H1 (cell line): ENCODE measurements at regions not wholly inside any gene's neighbourhood (a gene's known extent, or its start where the extent isn't known, plus 50 kb on each side); places are given as distances from the start of the nearest gene placed in this dataset.

Source experiments
- CTCF ChIA-PET: fragments of 300-600 bp; sonication (Branson Sonifier 250); formaldehyde crosslinking; loops from one replicate; lab custom pipeline; 2021; ENCODE audit not compliant: partially characterized antibody; lab: Charles Lee
- POLR2A ChIA-PET: fragments of 300-600 bp; sonication (Branson Sonifier 250); formaldehyde crosslinking; loops from one replicate; lab custom pipeline; 2021; ENCODE audit warnings: inconsistent platforms; ENCODE audit not compliant: partially characterized antibody; lab: Charles Lee
- DNase-seq, 2 experiments: peaks; one replicate each; pipeline versions ENCODE4 v3.0.0 to v3.0.0-alpha.2; 2010 to 2022; ENCODE audit warnings: low spot score in 2 of 2, low read depth in 1 of 2, mixed read lengths in 1 of 2
- FAIRE-seq: peaks from 2 replicates; lab custom pipeline; 2011; peaks lifted over from hg19 to GRCh38; lab: Jason Lieb, UNC
- H2AFZ ChIP-seq: 2 replicates; pipeline ENCODE4 v1.8.1; 2012; ENCODE audit warnings: low read length, inconsistent platforms
- H2AK5ac ChIP-seq: 2 replicates; pipeline ENCODE4 v1.6.1; 2013; ENCODE audit warnings: low read depth, low read length
- H2BK120ac ChIP-seq: replicated peaks from 2 replicates; pipeline ENCODE3; 2013; ENCODE audit warnings: low read depth, low read length, inconsistent platforms
- H2BK12ac ChIP-seq: 2 replicates; pipeline ENCODE4 v1.6.1; 2013; ENCODE audit warnings: low read depth, low read length
- H2BK15ac ChIP-seq: 2 replicates; pipeline ENCODE4 v1.6.1; 2013; ENCODE audit warnings: low read length
- H2BK20ac ChIP-seq: 2 replicates; pipeline ENCODE4 v1.6.1; 2013; ENCODE audit warnings: low read length
- H2BK5ac ChIP-seq: 2 replicates; pipeline ENCODE4 v1.6.1; 2013; ENCODE audit warnings: low read depth, low read length
- H3K14ac ChIP-seq: 2 replicates; pipeline ENCODE4 v1.6.1; 2013; ENCODE audit warnings: inconsistent platforms; ENCODE audit not compliant: insufficient read length
- H3K18ac ChIP-seq: 2 replicates; pipeline ENCODE4 v1.6.1; 2013; ENCODE audit warnings: low read length; ENCODE audit errors: extremely low read depth
- H3K23ac ChIP-seq: 2 replicates; pipeline ENCODE4 v1.6.1; 2013; ENCODE audit warnings: inconsistent platforms; ENCODE audit not compliant: insufficient read length
- H3K23me2 ChIP-seq: 2 replicates; pipeline ENCODE4 v1.6.1; 2013; ENCODE audit warnings: low read depth, low read length
- H3K27ac ChIP-seq: 2 replicates; pipeline ENCODE4 v1.6.1; 2011; ENCODE audit warnings: low read depth, low read length, inconsistent platforms
- H3K27me3 ChIP-seq, 4 experiments: replicated peaks in 1 of 4; 1 replicate in 1 of 4; 2 replicates in 3 of 4; pipeline versions ENCODE4 v1.6.1 to v1.8.1; 2011 to 2013; ENCODE audit warnings: low read length in 3 of 4, mild to moderate bottlenecking in 3 of 4, inconsistent platforms in 2 of 4, mixed read lengths in 2 of 4, moderate library complexity in 1 of 4; ENCODE audit not compliant: control insufficient read depth in 3 of 4, insufficient read depth in 3 of 4; ENCODE audit errors: extremely low read depth in 1 of 4
- H3K36me3 ChIP-seq, 4 experiments: 2 replicates each; pipeline versions ENCODE4 v1.6.1 to v1.8.1; 2011 to 2013; ENCODE audit warnings: mild to moderate bottlenecking in 4 of 4, low read length in 3 of 4, moderate library complexity in 2 of 4, control low read depth in 1 of 4, inconsistent platforms in 1 of 4; ENCODE audit not compliant: insufficient read depth in 4 of 4, control insufficient read depth in 2 of 4
- H3K4ac ChIP-seq: replicated peaks from 2 replicates; pipeline ENCODE3; 2013; ENCODE audit warnings: low read length, low read depth, mixed read lengths, inconsistent platforms; ENCODE audit not compliant: insufficient read length
- H3K4me1 ChIP-seq, 4 experiments: replicated peaks in 1 of 4; 1 replicate in 1 of 4; 2 replicates in 3 of 4; pipeline versions ENCODE4 v1.6.1 to v1.8.1; 2011 to 2013; ENCODE audit warnings: low read length in 3 of 4, inconsistent platforms in 2 of 4, mixed read lengths in 1 of 4; ENCODE audit not compliant: insufficient read depth in 4 of 4, control insufficient read depth in 3 of 4
- H3K4me2 ChIP-seq, 2 experiments: 2 replicates each; pipeline versions ENCODE4 v1.6.1 to v1.8.1; 2011 to 2013; ENCODE audit warnings: low read depth in 2 of 2, low read length in 2 of 2, control low read depth in 1 of 2, inconsistent platforms in 1 of 2, mild to moderate bottlenecking in 1 of 2; ENCODE audit not compliant: insufficient read depth in 1 of 2
- H3K4me3 ChIP-seq, 4 experiments: fragments of 200-600, 300-600 bp in 1 of 4; sonication (generic), shearing (Covaris generic), sonication (Bioruptor Twin) in 1 of 4; 2 replicates each; pipeline versions ENCODE4 v1.5.1 to v1.8.1; 2011 to 2016; ENCODE audit warnings: low read length in 4 of 4, low read depth in 3 of 4, control low read depth in 2 of 4, inconsistent platforms in 2 of 4, mild to moderate bottlenecking in 2 of 4, mixed read lengths in 1 of 4, moderate library complexity in 1 of 4; ENCODE audit not compliant: insufficient read depth in 2 of 4; ENCODE audit errors: extremely low read depth in 1 of 4
- H3K56ac ChIP-seq: replicated peaks from 2 replicates; pipeline ENCODE3; 2013; ENCODE audit warnings: low read depth, mild to moderate bottlenecking, mixed read lengths, low read length, inconsistent platforms; ENCODE audit not compliant: insufficient read length
- H3K79me1 ChIP-seq: 2 replicates; pipeline ENCODE4 v1.6.1; 2013; ENCODE audit warnings: low read depth, low read length, control low read depth
- H3K79me2 ChIP-seq, 2 experiments: 2 replicates each; pipeline versions ENCODE4 v1.6.1 to v1.8.1; 2012 to 2013; ENCODE audit warnings: low read length in 2 of 2, mild to moderate bottlenecking in 2 of 2, inconsistent platforms in 1 of 2; ENCODE audit not compliant: insufficient read depth in 2 of 2, control insufficient read depth in 1 of 2
- H3K9ac ChIP-seq, 4 experiments: replicated peaks in 1 of 4; 1 replicate in 1 of 4; 2 replicates in 3 of 4; pipeline versions ENCODE4 v1.6.1 to v1.8.1; 2011 to 2013; ENCODE audit warnings: low read depth in 3 of 4, low read length in 3 of 4, control low read depth in 2 of 4, mild to moderate bottlenecking in 2 of 4, moderate library complexity in 2 of 4, inconsistent platforms in 1 of 4; ENCODE audit errors: extremely low read depth in 1 of 4
- H3K9me3 ChIP-seq, 2 experiments: 2 replicates each; pipeline versions ENCODE4 v1.6.1 to v1.8.1; 2012 to 2013; ENCODE audit warnings: mild to moderate bottlenecking in 2 of 2, moderate library complexity in 2 of 2, control low read depth in 1 of 2, inconsistent platforms in 1 of 2, low read depth in 1 of 2, low read length in 1 of 2, mixed read lengths in 1 of 2; ENCODE audit not compliant: insufficient read depth in 2 of 2
- H4K20me1 ChIP-seq, 2 experiments: replicated peaks in 1 of 2; 2 replicates each; pipeline versions ENCODE3 to v1.8.1; 2011 to 2013; ENCODE audit warnings: inconsistent platforms in 2 of 2, low read length in 2 of 2, mild to moderate bottlenecking in 1 of 2; ENCODE audit not compliant: insufficient read depth in 2 of 2, control insufficient read depth in 1 of 2
- H4K5ac ChIP-seq: 2 replicates; pipeline ENCODE4 v1.6.1; 2013; ENCODE audit warnings: low read length, low read depth, mixed read lengths, inconsistent platforms; ENCODE audit not compliant: insufficient read length
- H4K8ac ChIP-seq: 2 replicates; pipeline ENCODE4 v1.8.0; 2013; ENCODE audit warnings: mild to moderate bottlenecking, moderate library complexity, low read length, inconsistent platforms; ENCODE audit not compliant: insufficient read depth; ENCODE audit errors: extremely low read depth
- H4K91ac ChIP-seq: replicated peaks from 2 replicates; pipeline ENCODE3; 2013; ENCODE audit warnings: low read length, mixed read lengths, inconsistent platforms; ENCODE audit not compliant: insufficient read length
- CEBPB ChIP-seq: IDR thresholded peaks from 2 replicates; pipeline ENCODE4 v1.6.1; 2012; ENCODE audit warnings: low read depth, low read length
- CTBP2 ChIP-seq: IDR thresholded peaks from 2 replicates; pipeline ENCODE4 v1.7.0; 2011; ENCODE audit warnings: borderline replicate concordance, mild to moderate bottlenecking, moderate library complexity, mixed read lengths, low read length; ENCODE audit not compliant: insufficient read depth, insufficient read length
- EGR1 ChIP-seq: IDR thresholded peaks from 2 replicates; pipeline ENCODE4 v1.6.1; 2011; ENCODE audit warnings: low read depth, low read length, borderline replicate concordance
- FOSL1 ChIP-seq: IDR thresholded peaks from 2 replicates; pipeline ENCODE4 v1.6.1; 2011; ENCODE audit warnings: mild to moderate bottlenecking, low read depth, low read length, moderate library complexity; ENCODE audit not compliant: insufficient read depth
- MAFK ChIP-seq: IDR thresholded peaks from 2 replicates; pipeline ENCODE4 v1.6.1; 2012; ENCODE audit warnings: low read depth, mild to moderate bottlenecking, improper control_type of control experiment, low read length
- RFX5 ChIP-seq: IDR thresholded peaks from 2 replicates; pipeline ENCODE4 v1.6.1; 2011; ENCODE audit warnings: low read depth, low read length, improper control_type of control experiment, borderline replicate concordance
- SIN3A ChIP-seq, 2 experiments: IDR thresholded peaks in 1 of 2; conservative IDR thresholded peaks in 1 of 2; 2 replicates each; pipeline ENCODE4 v1.6.1; 2011 to 2012; ENCODE audit warnings: low read length in 2 of 2, improper control_type of control experiment in 1 of 2, low read depth in 1 of 2, mild to moderate bottlenecking in 1 of 2
- SIRT6 ChIP-seq: IDR thresholded peaks from one replicate; pipeline ENCODE4 v1.7.1; 2012; ENCODE audit warnings: low read length, inconsistent platforms
- SIX5 ChIP-seq: IDR thresholded peaks from 2 replicates; pipeline ENCODE4 v1.6.1; 2011; ENCODE audit warnings: mild to moderate bottlenecking, low read depth, low read length
- SP2 ChIP-seq: IDR thresholded peaks from 2 replicates; pipeline ENCODE4 v1.6.1; 2012; ENCODE audit warnings: mild to moderate bottlenecking, low read length, inconsistent platforms
- SP4 ChIP-seq: IDR thresholded peaks from 2 replicates; pipeline ENCODE4 v1.6.1; 2012; ENCODE audit warnings: low read length, inconsistent platforms
- SRF ChIP-seq: IDR thresholded peaks from 2 replicates; pipeline ENCODE4 v1.6.1; 2011; ENCODE audit warnings: mild to moderate bottlenecking, low read depth, low read length, moderate library complexity
- SUZ12 ChIP-seq: fragments of 200-600 bp; sonication (generic); IDR thresholded peaks from 2 replicates; pipeline ENCODE4 v1.6.1; 2012; ENCODE audit warnings: mild to moderate bottlenecking, inconsistent platforms, low read length, moderate library complexity, mixed read lengths
- TAF1 ChIP-seq: IDR thresholded peaks from 2 replicates; pipeline ENCODE4 v1.6.1; 2011; ENCODE audit warnings: mild to moderate bottlenecking, low read depth, low read length
- WGBS, 2 experiments: shearing (Covaris generic) in 1 of 2; methylation state at CpG; one replicate each; pipeline versions ENCODE4 v1.1.6 to v1.1.7; 2013 to 2015; ENCODE audit warnings: low lambda C conversion rate in 2 of 2, mixed read lengths in 2 of 2, inconsistent platforms in 1 of 2, low coverage in 1 of 2, missing lambda C conversion rate in 1 of 2; ENCODE audit not compliant: insufficient replicate concordance in 2 of 2, insufficient coverage in 1 of 2, insufficient read length in 1 of 2; ENCODE audit errors: extremely low coverage in 1 of 2, missing lambda C conversion rate in 1 of 2; 5-methylcytosine and 5-hydroxymethylcytosine counted together
- TF ChIP-seq, protein P1 (sequence below): IDR thresholded peaks from 2 replicates; pipeline ENCODE4 v1.6.1; 2011; ENCODE audit warnings: low read length, improper control_type of control experiment

GRCh38 chr4:181962321-181962720 is 280.9 kb upstream of the TENM3 start:
- no peak overlapping the region; the same call in 1 of the 2 replicates for H2BK15ac ChIP-seq
- H3K4me2 ChIP-seq: no peak overlapping the region
- ChIA-PET POLR2A (no interaction called here), CTCF (interaction anchor here (0.6 to 1.3 kb wide), 3 partner anchors 12 to 302 kb away, joined by 3 read pairs; no protein-coding TSS in a partner anchor)
- no peaks in the 10 kb centered on the region for H3K27me3 ChIP-seq
- no peak overlapping the region for H3K18ac ChIP-seq
- no peak overlapping the region for H2BK5ac ChIP-seq
- peak overlapping the region; percentile 1 for H4K91ac ChIP-seq
- peaks cover 0 to 4% (median 1%) of the 10 kb centered on the region in 4 experiments; a peak in 5 of 7 replicates for H3K4me1 ChIP-seq
- 88% methylated on average over 4 of the region's 4 CpGs; no CpG with 5 or more reads in 1 of the 2 experiments for WGBS, 2 experiments
- no peaks in the 10 kb centered on the region for H3K23me2 ChIP-seq
- peak overlapping the region; percentile 28 for H2BK120ac ChIP-seq
- H2BK20ac ChIP-seq: peak overlapping the region; percentile 76; the same call in 1 of the 2 replicates
- H3K56ac ChIP-seq: no peak overlapping the region
- H3K9me3 ChIP-seq: no peaks in the 10 kb centered on the region
- 0 out of 2 replicates have a peak overlapping the region, but pooled peaks have one; percentile 55 for H2AFZ ChIP-seq
- no peak overlapping the region for H3K4me3 ChIP-seq
- H3K4ac ChIP-seq: no peak overlapping the region
- FAIRE-seq: no peak
- H2BK12ac ChIP-seq: no peak overlapping the region
- H3K79me2 ChIP-seq: no peaks in the 10 kb centered on the region
- H3K14ac ChIP-seq: no peak overlapping the region
- H4K20me1 ChIP-seq: no peaks in the 10 kb centered on the region
- H4K5ac ChIP-seq: no peak overlapping the region
- no peak for DNase-seq
- no peak overlapping the region for H3K27ac ChIP-seq
- no peak overlapping the region for H4K8ac ChIP-seq
- H2AK5ac ChIP-seq: no peak overlapping the region
- H3K9ac ChIP-seq: no peak overlapping the region
- no peak overlapping the region for H3K23ac ChIP-seq
- H3K79me1 ChIP-seq: no peaks in the 10 kb centered on the region
- no peaks in the 10 kb centered on the region; a peak in 1 of 8 replicates for H3K36me3 ChIP-seq
- TF ChIP-seq CEBPB (no peak), SP2 (no peak), TAF1 (no peak), SIN3A (conservative IDR thresholded peaks at IDR 0.05 in 1 of 2, IDR thresholded peaks at IDR 0.05 in 1 of 2; ENCODE audit: low read depth in 1 of 2, low read length in 2 of 2) (no peak), SIX5 (no peak), EGR1 (no peak), SIRT6 (no peak), SP4 (no peak), SRF (no peak), RFX5 (no peak), MAFK (no peak), SUZ12 (no peak), FOSL1 (no peak), CTBP2 (no peak)
- TF ChIP-seq, protein P1, sequence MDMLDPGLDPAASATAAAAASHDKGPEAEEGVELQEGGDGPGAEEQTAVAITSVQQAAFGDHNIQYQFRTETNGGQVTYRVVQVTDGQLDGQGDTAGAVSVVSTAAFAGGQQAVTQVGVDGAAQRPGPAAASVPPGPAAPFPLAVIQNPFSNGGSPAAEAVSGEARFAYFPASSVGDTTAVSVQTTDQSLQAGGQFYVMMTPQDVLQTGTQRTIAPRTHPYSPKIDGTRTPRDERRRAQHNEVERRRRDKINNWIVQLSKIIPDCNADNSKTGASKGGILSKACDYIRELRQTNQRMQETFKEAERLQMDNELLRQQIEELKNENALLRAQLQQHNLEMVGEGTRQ: no peak
